Thyroid gland (tissue), 4 donors: ENCODE measurements at regions not wholly inside any gene's neighbourhood (a gene's known extent, or its start where the extent isn't known, plus 50 kb on each side); places are given as distances from the start of the nearest gene placed in this dataset.

Experiments used
- CTCF ChIP-seq, 6 experiments: fragments of 200-600 bp in 3 of 6; fragments of 450-650 bp in 3 of 6; sonication (generic) in 3 of 6; IDR thresholded peaks; one replicate each; pipeline ENCODE4 v1.5.1; 2016 to 2019; ENCODE audit warnings: antibody characterized with exemption in 6 of 6, mild to moderate bottlenecking in 2 of 6, inconsistent platforms in 1 of 6, moderate library complexity in 1 of 6
- POLR2A ChIP-seq, 2 donors: fragments of 450-650 bp; IDR thresholded peaks; one replicate each; pipeline ENCODE4 v1.6.1; 2017; ENCODE audit warnings: antibody characterized with exemption in 2 of 2, mild to moderate bottlenecking in 2 of 2, moderate library complexity in 1 of 2

- TF ChIP-seq CTCF (IDR thresholded peaks at IDR 0.05) (no peak), POLR2A (IDR thresholded peaks at IDR 0.05) (no peak)
Measured at GRCh38 chr3:152040319-152040718, 166.9 kb downstream of the SUCNR1 start.
